ENCODE measurements at regions not wholly inside any gene's neighbourhood (a gene's known extent, or its start where the extent isn't known, plus 50 kb on each side); places are given as distances from the start of the nearest gene placed in this dataset.

DNA sequence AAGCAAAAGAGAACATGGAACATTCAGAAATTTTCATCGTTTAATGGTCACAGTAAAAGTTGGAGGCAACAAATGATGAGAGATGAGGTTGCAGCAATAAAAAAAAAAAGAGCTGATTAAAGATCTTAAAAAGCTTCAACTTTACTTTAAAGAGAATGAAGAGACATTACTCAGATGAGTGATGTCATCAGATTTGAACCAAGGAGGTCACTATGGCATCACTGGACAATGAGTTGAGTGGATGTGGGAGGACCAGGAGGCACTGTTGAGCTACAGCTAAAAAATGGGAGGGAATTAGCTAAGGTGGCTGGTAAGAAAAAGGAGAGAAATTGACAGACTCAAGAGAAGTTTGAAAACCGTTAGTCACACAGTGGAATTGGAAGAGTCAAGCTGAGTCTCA is 138.4 kb downstream of the SST start:
- in situ Hi-C loops (cut with MboI) = no loop called here
- TF ChIP-seq EZH2 (IDR thresholded peaks at IDR 0.05; ENCODE audit: insufficient read depth, poor library complexity, severe bottlenecking) = no peak
- no peak for TF ChIP-seq EZH2phosphoT487 (IDR thresholded peaks at IDR 0.05; ENCODE audit: insufficient read depth, low read depth)
- H3K36me3 ChIP-seq (ENCODE audit: low read depth) = no peaks in the 10 kb centered on the region
- peak; percentile 9 for DNase-seq
- no peaks in the 10 kb centered on the region for H3K9me3 ChIP-seq (ENCODE audit: low read depth)
- no peak overlapping the region for H2AFZ ChIP-seq
- WGBS, 2 experiments (ENCODE audit: low coverage in 1 of 2, low lambda C conversion rate in 2 of 2, missing lambda C conversion rate in 2 of 2) = 25 to 38% methylated on average over 2 of the region's 2 CpGs
- no peak overlapping the region for H3K4me2 ChIP-seq (ENCODE audit: unreplicated experiment)
- peaks cover 33% of the 10 kb centered on the region for H3K27me3 ChIP-seq (replicated peaks; ENCODE audit: insufficient read depth)
- H3K4me3 ChIP-seq = no peak overlapping the region
- no peaks in the 10 kb centered on the region for H3F3A ChIP-seq (ENCODE audit: insufficient read depth)
- no peak overlapping the region for H3K9ac ChIP-seq
- no peaks in the 10 kb centered on the region for H3K9me2 ChIP-seq (ENCODE audit: insufficient read depth)
- H3K4me1 ChIP-seq (ENCODE audit: insufficient read depth) = no peaks in the 10 kb centered on the region
- H4K20me1 ChIP-seq (ENCODE audit: insufficient read depth) = no peaks in the 10 kb centered on the region
- no peak overlapping the region for H3K27ac ChIP-seq
- H3K79me2 ChIP-seq (ENCODE audit: insufficient read depth) = no peaks in the 10 kb centered on the region

DNA sequence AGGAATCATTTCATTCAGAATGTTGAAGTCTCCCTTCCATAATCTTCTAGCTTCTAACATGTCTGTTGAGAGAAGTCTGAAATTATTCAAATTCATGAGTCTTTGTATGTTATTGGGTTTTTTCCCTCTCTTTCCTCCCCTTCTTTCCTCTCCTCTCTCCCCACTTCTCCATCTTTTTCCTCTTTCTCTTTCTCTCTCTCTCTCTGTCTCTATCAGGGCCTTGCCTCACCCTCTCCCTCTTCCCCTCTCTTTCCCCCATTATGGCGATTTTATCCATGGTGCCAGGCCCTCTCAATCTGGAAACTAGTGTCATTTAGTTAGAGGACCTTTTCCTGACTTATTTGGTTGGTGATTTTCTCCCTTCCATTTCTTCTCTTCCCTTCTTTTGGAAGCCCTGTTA is 147.3 kb downstream of the SST start:
- Histone ChIP-seq H2AFZ (no peak overlapping the region), H3K79me2 (ENCODE audit: insufficient read depth) (no peaks in the 10 kb centered on the region), H3K9ac (no peak overlapping the region), H3K4me2 (ENCODE audit: unreplicated experiment) (no peak overlapping the region), H3K4me1 (ENCODE audit: insufficient read depth) (peaks cover 23% of the 10 kb centered on the region), H3K27me3 (replicated peaks; ENCODE audit: insufficient read depth) (peaks cover 4% of the 10 kb centered on the region), H3K9me3 (ENCODE audit: low read depth) (no peaks in the 10 kb centered on the region), H3F3A (ENCODE audit: insufficient read depth) (peaks cover 17% of the 10 kb centered on the region; the same call in 1 of the 2 replicates), H4K20me1 (ENCODE audit: insufficient read depth) (no peaks in the 10 kb centered on the region), H3K4me3 (no peak overlapping the region), H3K36me3 (ENCODE audit: low read depth) (no peaks in the 10 kb centered on the region), H3K9me2 (ENCODE audit: insufficient read depth) (no peaks in the 10 kb centered on the region), H3K27ac (no peak overlapping the region)
- WGBS, 2 experiments (ENCODE audit: low coverage in 1 of 2, low lambda C conversion rate in 2 of 2, missing lambda C conversion rate in 2 of 2) = 16 to 32% methylated on average over 1 of the region's 1 CpG
- DNase-seq = no peak
- in situ Hi-C loops (cut with MboI) = no loop called here
- TF ChIP-seq EZH2phosphoT487 (IDR thresholded peaks at IDR 0.05; ENCODE audit: insufficient read depth, low read depth) (no peak), EZH2 (IDR thresholded peaks at IDR 0.05; ENCODE audit: insufficient read depth, poor library complexity, severe bottlenecking) (no peak)

DNA sequence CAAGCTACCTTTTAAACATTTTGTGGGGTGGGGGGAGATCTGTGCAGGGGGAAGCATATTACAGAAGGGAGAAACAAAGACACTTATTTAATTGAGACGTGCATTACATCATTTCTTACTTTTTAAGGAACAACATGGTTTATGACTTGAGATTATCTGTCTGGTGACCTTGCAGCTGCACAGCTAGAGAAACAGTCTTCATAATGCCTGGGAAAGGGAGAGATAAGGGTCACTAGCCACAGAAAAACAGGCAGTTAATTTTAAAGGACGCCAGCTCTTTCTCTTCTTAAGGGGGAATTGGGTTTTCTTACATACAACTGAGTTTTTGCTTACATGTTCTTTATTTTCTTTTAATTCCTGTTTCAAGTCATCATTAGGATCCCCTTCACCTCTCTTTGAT is 147.9 kb downstream of the SST start:
- Histone ChIP-seq H3K9ac (no peak overlapping the region), H3K4me3 (no peak overlapping the region), H3K9me3 (ENCODE audit: low read depth) (no peaks in the 10 kb centered on the region), H3K9me2 (ENCODE audit: insufficient read depth) (no peaks in the 10 kb centered on the region), H3F3A (ENCODE audit: insufficient read depth) (peaks cover 17% of the 10 kb centered on the region; the same call in 1 of the 2 replicates), H4K20me1 (ENCODE audit: insufficient read depth) (no peaks in the 10 kb centered on the region), H3K27me3 (replicated peaks; ENCODE audit: insufficient read depth) (peaks cover 1% of the 10 kb centered on the region), H3K36me3 (ENCODE audit: low read depth) (no peaks in the 10 kb centered on the region), H3K79me2 (ENCODE audit: insufficient read depth) (no peaks in the 10 kb centered on the region), H3K4me2 (ENCODE audit: unreplicated experiment) (no peak overlapping the region), H3K27ac (no peak overlapping the region), H3K4me1 (ENCODE audit: insufficient read depth) (peaks cover 23% of the 10 kb centered on the region), H2AFZ (no peak overlapping the region)
- 40 to 43% methylated on average over 2 of the region's 2 CpGs for WGBS, 2 experiments (ENCODE audit: low coverage in 1 of 2, low lambda C conversion rate in 2 of 2, missing lambda C conversion rate in 2 of 2)
- no peak for TF ChIP-seq EZH2phosphoT487 (IDR thresholded peaks at IDR 0.05; ENCODE audit: insufficient read depth, low read depth)
- no peak for TF ChIP-seq EZH2 (IDR thresholded peaks at IDR 0.05; ENCODE audit: insufficient read depth, poor library complexity, severe bottlenecking)
- in situ Hi-C loops (cut with MboI) = no loop called here
- no peak for DNase-seq

DNA sequence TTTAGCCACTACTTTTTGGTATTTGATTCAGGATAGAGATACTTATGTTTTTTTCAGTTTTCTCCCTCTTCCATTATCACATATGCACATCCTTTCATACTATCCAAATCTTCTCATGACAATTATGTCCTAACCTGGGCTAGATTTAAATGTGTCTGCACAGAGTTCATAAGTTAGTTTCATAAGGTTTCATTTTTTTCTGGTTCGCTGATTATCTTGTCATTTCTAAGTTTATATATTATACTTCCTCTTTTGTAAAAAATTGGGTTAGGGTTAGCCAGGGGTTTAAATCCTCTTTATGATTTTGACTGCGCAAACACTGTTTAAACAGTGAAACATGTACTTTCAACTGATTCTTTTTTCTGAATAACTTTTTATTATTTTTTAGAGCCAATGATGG is 148.6 kb downstream of the SST start:
- no peaks in the 10 kb centered on the region for H3K9me3 ChIP-seq (ENCODE audit: low read depth)
- no peak overlapping the region for H3K27ac ChIP-seq
- no peaks in the 10 kb centered on the region for H3K27me3 ChIP-seq (replicated peaks; ENCODE audit: insufficient read depth)
- 63 to 72% methylated on average over 2 of the region's 2 CpGs for WGBS, 2 experiments (ENCODE audit: low coverage in 1 of 2, low lambda C conversion rate in 2 of 2, missing lambda C conversion rate in 2 of 2)
- H3K9ac ChIP-seq = no peak overlapping the region
- DNase-seq = no peak
- TF ChIP-seq EZH2phosphoT487 (IDR thresholded peaks at IDR 0.05; ENCODE audit: insufficient read depth, low read depth) = no peak
- H4K20me1 ChIP-seq (ENCODE audit: insufficient read depth) = no peaks in the 10 kb centered on the region
- in situ Hi-C loops (cut with MboI) = no loop called here
- no peak overlapping the region for H2AFZ ChIP-seq
- H3K9me2 ChIP-seq (ENCODE audit: insufficient read depth) = no peaks in the 10 kb centered on the region
- no peak overlapping the region for H3K4me2 ChIP-seq (ENCODE audit: unreplicated experiment)
- H3K79me2 ChIP-seq (ENCODE audit: insufficient read depth) = no peaks in the 10 kb centered on the region
- H3K4me1 ChIP-seq (ENCODE audit: insufficient read depth) = peaks cover 24% of the 10 kb centered on the region
- H3K36me3 ChIP-seq (ENCODE audit: low read depth) = no peaks in the 10 kb centered on the region
- H3F3A ChIP-seq (ENCODE audit: insufficient read depth) = peaks cover 17% of the 10 kb centered on the region; the same call in 1 of the 2 replicates
- no peak overlapping the region for H3K4me3 ChIP-seq
